SK-MEL-5 (cell line): ENCODE measurements at regions not wholly inside any gene's neighbourhood (a gene's known extent, or its start where the extent isn't known, plus 50 kb on each side); places are given as distances from the start of the nearest gene placed in this dataset.

ENCODE experiments used
- DNase-seq: peaks from one replicate; pipeline ENCODE4 v3.0.0-alpha.2; 2016; ENCODE audit warnings: low read depth, low spot score
- in situ Hi-C: cut with HindIII; loops from 2 replicates; pipeline ENCODE4 v1.10.0; 2016; ENCODE audit warnings: low sequenced_read_pairs, high pct_unique_total_duplicates, low pct_unique_long_range_greater_than_20kb
- small RNA-seq, 2 experiments: library from RNA; depleted of rRNA; stranded (forward); fragments of <200 nt; gene quantifications; one replicate each; pipeline ENCODE3, GENCODE V24; 2014

- DNase-seq: no peak
- in situ Hi-C loops: no loop called here
These were observed 51.1 kb upstream of the FRMD6 start for GRCh38 chr14:51600658-51601057.

Small RNAs in the stretch of these regions (small RNA-seq; reads per million reads assigned to genes)
- 0 reads per million in 2 experiments for gene RNU6-1291P
